PFSK-1 (cell line): ENCODE measurements at regions not wholly inside any gene's neighbourhood (a gene's known extent, or its start where the extent isn't known, plus 50 kb on each side); places are given as distances from the start of the nearest gene placed in this dataset.

Source experiments
- FOXP2 ChIP-seq: optimal IDR thresholded peaks from 2 replicates; pipeline ENCODE3; 2011; ENCODE audit warnings: borderline replicate concordance, control low read depth, inconsistent platforms; ENCODE audit not compliant: insufficient read depth; ENCODE audit errors: extremely low read length, extremely low read depth
- POLR2AphosphoS5 ChIP-seq: IDR thresholded peaks from 2 replicates; pipeline ENCODE4 v1.6.1; 2012; ENCODE audit warnings: low read depth, mild to moderate bottlenecking, control low read depth, low read length, moderate library complexity
- REST ChIP-seq, 2 experiments: IDR thresholded peaks; 2 replicates each; pipeline versions ENCODE4 v1.6.1 to v1.8.0; 2011 to 2012; ENCODE audit warnings: low read depth in 2 of 2, low read length in 2 of 2, control low read depth in 1 of 2, inconsistent platforms in 1 of 2, mild to moderate bottlenecking in 1 of 2, moderate library complexity in 1 of 2; ENCODE audit not compliant: insufficient read depth in 1 of 2
- SIN3A ChIP-seq: IDR thresholded peaks from 2 replicates; pipeline ENCODE4 v1.6.1; 2012; ENCODE audit warnings: mild to moderate bottlenecking, low read length, moderate library complexity, borderline replicate concordance; ENCODE audit not compliant: insufficient read depth
- TAF1 ChIP-seq: IDR thresholded peaks from 2 replicates; pipeline ENCODE4 v1.6.1; 2012; ENCODE audit warnings: low read length, control low read depth, borderline replicate concordance; ENCODE audit not compliant: insufficient read depth

GRCh38 chr7:142671506-142671905 is 77.8 kb upstream of the PRSS1 start:
- no peak for TF ChIP-seq SIN3A
- no peak for TF ChIP-seq POLR2AphosphoS5
- no peak for TF ChIP-seq FOXP2
- TF ChIP-seq TAF1, result no peak

GRCh38 chr7:142670511-142670910 is 78.8 kb upstream of the PRSS1 start:
- TF ChIP-seq FOXP2 (no peak), REST (IDR thresholded peaks at IDR 0.05; ENCODE audit: insufficient read depth in 1 of 2, low read depth in 2 of 2, low read length in 2 of 2) (no peak)

- TF ChIP-seq TAF1, result no peak
- no peak for TF ChIP-seq POLR2AphosphoS5
- no peak for TF ChIP-seq REST (IDR thresholded peaks at IDR 0.05; ENCODE audit: insufficient read depth in 1 of 2, low read depth in 2 of 2, low read length in 2 of 2)
- no peak for TF ChIP-seq FOXP2
- no peak for TF ChIP-seq SIN3A
These were observed 80.1 kb upstream of the PRSS1 start for GRCh38 chr7:142669074-142669654.

GRCh38 chr7:142668495-142668894 is 80.8 kb upstream of the PRSS1 start:
- no peak for TF ChIP-seq REST (IDR thresholded peaks at IDR 0.05; ENCODE audit: insufficient read depth in 1 of 2, low read depth in 2 of 2, low read length in 2 of 2)
- TF ChIP-seq SIN3A, result no peak
- no peak for TF ChIP-seq FOXP2
- no peak for TF ChIP-seq POLR2AphosphoS5

GRCh38 chr7:142657376-142657775 is 91.9 kb upstream of the PRSS1 start:
- TF ChIP-seq SIN3A (no peak), FOXP2 (no peak), REST (IDR thresholded peaks at IDR 0.05; ENCODE audit: insufficient read depth in 1 of 2, low read depth in 2 of 2, low read length in 2 of 2) (no peak), POLR2AphosphoS5 (no peak), TAF1 (no peak)
